HUDEP-2 (cell line): ENCODE measurements at regions not wholly inside any gene's neighbourhood (a gene's known extent, or its start where the extent isn't known, plus 50 kb on each side); places are given as distances from the start of the nearest gene placed in this dataset.

Experiments used
- DNase-seq, 76 experiments: peaks; one replicate each; lab custom pipeline; 2025; ENCODE audit not compliant: unreplicated experiment in 76 of 76; lab: John Stamatoyannopoulos, UW

DNA sequence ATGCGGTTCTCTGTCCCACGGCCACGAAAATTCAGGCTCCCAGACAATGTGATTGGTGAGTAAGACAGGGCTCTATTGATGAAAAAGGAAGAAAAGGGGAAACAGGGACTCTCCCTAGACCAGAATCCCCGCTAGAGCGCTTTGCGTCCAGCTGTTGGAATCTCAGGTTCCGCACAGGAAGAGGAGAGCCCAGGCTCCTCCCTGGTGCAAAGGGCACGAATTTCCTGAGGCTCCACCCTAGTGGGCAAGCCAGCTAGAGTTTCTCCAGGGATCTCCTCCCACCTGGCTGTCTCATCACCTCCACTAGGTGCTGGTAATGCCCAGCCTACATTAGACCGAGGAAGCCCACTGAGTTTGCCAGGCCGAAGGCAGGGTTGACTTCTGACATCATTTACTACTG is 135.9 kb upstream of the SOX4 start:
- no peak for DNase-seq

DNA sequence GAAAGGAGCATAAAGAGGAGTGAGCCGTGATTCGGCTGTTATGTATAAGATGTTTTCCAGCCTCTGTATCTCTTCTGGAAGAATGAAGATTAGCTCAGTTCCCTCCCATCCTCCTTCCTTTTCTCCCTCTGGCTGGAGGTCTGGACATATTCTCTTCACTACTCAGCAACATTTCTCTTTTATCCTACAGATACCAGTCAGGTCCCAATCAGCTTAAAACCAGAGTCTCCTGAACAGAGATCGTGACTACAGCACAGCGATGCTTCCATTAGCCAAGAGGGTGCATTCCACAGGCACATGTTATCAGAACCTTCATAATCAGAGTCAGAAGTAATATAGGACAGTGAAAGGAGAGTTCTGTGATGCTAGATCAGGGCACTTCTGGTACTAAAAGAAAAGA is 133.9 kb upstream of the SOX4 start:
- no peak for DNase-seq

DNA sequence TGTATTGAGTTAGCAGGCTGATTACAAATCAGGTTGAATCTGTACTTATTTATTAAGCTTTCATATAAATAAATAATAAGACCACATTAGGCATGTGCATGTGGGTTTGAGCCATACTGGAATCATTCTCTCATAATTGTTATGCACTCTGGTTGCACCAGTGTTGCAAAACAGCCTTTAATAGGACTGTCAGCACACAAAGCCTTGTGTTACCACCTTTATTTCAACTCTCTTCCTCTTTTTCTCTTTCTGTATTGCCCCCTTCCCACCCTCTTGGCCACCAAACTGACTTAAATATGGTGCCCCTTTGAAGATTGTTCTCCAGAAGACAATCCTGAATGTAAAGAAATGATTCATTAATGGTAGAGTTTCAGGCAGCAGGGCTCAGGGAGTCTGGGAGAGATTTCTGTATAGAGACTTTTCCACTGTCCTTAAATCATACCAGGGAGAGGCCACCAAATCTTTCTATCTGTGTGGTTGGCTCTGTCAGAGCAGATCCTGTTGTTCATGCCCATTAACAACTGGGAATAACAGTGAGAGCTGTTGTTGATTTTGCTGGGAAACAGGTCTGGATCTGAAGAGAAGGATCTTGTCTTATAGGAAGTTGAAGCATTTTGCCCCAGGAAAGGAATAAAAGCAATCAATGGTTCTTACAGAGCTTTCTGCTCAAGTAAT is 131.6 kb upstream of the SOX4 start:
- no peak for DNase-seq

DNA sequence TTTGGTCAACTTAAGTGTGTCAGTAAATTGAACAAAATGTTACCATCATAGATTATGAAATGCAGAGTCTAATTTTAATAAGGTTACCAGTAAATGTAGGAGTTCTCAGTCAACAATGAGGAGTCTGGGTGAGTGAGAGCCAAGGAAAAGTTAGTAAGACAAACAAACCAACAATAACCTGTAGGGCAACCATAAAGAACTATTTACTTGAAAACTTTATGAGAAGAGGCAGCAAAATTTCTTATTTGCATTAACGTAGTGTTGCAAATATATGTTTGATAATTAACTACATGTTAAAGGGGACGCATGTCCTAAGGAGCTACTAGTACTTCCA is 131.1 kb upstream of the SOX4 start:
- DNase-seq, result no peak

DNA sequence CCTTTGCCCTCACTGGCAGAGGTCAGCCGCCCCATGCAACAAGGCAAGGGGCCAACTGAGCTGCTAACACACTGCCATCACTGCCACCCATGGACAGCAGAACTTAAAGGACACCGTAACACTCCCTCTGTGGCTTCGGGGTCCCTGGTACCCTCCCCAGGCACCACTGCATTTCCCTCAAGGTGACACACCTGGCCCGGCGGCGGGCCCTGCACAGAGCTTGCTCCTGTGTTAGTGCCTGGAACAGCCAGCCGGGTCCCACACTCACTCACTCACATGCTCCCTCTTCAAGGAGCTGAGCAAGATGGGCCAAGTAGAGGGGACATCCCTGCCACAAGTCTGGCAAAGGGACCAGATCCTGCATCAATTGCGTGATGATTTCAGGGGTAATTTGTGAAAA is 126.5 kb upstream of the SOX4 start:
- DNase-seq, result no peak

DNA sequence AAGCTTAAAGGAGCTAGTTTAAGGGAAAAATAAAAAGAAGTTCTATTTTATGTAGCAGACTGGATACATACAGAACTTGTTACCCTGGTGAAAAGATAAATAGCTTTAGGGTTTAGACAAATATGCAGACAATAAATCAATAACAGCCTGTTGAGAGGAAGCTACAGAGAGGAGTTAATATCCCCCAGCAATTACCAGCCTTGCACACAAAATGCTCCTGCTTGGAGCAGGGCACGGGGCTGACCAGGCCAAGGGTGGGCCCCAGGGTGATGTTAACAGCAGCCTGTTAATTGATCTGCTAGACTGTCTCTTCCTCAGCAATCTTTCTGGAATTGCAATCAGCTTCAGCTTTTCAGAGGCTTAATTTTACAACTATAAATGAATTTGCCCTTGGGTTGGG is 125.1 kb upstream of the SOX4 start:
- no peak for DNase-seq

DNA sequence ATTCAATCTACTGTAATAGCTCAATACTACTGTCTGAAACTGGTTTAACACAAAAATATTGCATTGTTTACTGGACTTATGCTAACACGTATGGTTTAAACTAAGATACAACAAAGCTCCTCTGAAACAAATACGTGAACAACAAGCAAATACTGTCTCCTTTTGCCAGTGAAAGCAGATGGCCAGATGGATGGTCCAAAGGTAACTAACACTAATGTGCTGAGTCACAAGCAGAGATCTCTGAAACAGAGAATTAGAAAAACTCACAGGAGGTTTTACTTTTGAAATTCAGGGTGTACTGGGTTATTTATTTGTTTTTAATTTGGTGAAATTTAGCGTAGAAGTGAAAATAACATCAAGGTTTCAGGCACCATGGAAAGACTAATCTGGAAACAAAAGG is 124.3 kb upstream of the SOX4 start:
- DNase-seq, result no peak

DNA sequence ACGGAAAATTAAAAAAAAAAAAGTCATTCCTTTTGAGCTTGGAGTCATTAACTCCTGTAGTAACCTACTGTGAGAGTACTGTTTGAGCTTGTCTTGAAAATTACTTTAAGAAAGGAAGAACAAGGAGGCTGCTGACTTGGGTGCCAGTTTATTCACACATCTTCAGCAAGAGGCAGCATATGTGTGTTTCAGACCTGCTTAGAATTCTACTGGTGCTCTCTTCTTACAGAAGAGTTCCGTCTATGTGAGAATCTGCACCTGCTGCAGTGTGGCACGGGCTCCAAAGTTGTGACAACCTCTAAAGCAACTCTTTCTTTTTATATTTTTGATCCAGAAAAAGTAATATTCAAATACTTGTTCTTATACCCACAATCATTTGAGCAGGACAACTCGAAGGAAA is 117.4 kb upstream of the SOX4 start:
- DNase-seq, result no peak

DNA sequence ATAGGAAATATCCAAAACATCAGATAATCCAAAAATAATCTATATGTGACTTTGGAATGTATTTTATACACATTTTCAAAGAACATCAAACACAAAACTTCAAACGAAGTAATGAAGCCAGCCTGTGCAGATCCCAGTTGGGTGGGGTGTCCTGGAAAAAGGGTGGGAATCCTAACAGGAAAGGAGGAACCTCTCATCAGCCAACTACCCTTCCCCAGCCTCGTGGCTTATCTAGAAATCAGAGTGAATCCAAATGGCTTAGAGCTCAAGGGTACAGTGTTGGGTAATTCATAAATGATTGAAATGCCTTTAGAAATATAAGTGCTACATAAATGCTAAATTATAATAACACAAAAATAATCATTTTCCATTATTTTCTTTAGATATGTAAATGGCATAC is 115.1 kb upstream of the SOX4 start:
- DNase-seq, result no peak

DNA sequence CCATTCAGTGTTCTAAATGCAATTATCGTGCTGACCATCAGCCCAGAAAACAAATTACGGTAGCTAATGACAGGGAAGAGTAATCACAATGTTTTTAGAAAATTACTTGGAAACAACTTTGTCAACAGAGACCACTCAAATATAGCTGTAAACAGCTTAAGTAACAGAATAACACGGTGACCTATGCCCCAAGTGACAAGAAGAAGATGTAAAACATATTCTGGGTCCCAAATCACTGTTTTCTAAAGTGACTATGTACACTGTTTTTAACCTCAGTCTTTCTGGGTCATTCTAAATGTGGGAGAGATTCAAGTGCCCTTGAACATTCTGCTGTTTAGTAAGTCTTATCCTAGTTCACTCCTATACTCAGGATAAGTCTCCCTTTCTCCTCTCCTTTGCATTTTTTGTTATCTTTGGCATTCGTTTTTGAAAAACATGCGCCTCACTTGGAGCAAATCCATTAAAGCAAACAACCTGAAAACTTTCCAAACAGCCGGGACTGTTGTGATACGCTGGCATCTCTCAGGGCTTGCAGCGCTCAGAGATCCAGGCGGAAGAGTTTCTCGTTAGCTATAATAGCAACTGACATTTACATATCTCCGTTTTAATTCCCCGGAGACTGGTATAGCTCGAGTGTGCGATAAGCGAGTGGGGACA is 114.5 kb upstream of the SOX4 start:
- DNase-seq, result peak in 1 of 76 experiments; percentile 6

DNA sequence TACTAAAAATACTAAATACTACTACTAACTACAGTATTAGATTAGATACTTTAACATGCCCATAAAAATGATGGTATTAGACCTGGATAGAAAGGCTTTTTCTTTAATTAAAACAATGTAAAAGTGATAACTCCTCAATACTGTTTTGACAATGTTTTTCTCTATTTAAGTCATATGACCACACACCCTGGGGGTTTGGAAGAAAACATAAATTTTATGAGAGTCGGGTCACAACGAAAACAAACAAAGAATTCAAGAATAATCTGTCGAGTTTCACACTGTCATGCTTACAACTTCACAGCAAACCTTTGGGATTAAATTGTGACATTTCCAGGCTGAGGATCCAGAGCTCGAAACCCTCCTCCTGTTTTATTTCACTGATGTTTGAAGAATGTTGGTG is 107.4 kb upstream of the SOX4 start:
- DNase-seq, result no peak

DNA sequence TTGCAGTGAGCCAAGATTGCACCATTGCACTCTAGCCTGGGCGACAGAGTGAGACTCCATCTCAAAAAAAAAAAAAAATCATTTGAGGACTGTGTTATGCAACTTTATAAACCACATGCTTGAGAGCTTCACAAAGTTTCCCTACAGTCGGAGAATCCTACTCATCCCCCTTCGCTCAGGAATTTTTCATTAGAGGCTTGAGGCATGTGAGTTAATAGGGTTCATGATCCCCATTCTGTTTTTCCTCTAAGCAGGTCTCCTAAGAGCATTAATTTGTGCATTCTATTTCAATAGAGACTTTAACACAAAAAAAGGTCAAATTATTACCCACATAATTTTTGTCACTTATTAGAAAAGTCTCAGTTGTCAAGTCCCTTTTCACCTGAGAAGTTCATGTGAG is 103.7 kb upstream of the SOX4 start:
- DNase-seq, result no peak

DNA sequence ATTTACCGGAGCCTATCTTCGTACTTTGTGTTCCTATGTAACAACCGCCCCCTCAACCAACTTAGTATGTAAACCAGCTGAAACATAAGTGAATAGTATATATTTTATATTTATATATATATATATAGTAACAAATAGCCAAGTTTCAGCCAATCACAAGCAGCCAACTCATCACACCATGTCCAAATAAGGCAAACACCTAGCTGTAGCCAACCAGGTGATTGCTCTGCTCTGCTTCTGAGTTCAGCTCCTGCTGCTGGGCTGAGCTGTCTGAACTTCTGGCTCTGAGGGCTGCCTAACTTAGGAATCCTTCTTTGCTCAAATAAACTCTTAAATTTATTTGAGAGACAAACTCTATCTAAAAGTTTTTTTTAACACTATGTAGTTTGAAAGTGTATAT is 101.6 kb upstream of the SOX4 start:
- DNase-seq, result no peak

DNA sequence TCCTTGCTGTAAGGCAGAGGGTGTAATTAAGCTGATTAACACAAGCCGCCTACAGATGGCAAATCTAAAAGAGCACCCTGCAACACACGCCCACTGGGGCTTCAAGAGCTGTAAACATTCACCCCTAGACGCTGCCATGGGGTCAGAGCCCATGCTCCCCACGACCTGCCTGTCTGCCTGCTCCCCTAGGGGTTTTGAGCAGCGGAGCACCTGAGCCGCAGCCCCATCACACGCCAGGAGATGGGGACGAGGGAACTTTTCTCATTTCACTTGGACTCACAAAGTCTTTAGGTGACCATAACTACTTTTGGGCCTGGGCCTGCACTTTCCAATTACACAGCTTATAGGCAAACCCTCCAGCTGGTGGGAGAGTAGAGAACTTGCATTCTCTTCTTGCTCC is 99.0 kb upstream of the SOX4 start:
- no peak for DNase-seq

DNA sequence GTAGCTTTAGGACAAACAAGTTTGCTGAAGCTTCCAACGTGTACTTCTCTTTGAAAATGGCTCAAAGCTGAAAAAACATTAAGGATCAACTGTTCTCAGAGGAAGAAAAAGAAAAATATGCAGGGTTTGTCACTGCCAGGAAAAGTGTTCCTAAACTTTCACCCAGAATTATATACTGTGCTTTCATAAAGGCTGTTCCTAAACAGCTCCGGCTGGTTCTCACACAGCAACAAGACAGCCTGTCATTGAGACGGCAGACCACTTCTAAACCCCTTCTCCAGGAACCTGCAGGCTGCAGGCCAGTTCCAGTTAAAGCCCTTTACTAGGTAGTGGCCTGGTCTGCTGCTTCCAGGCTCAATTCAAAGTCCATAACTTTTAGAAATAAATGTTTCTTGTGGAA is 97.4 kb upstream of the SOX4 start:
- no peak for DNase-seq

DNA sequence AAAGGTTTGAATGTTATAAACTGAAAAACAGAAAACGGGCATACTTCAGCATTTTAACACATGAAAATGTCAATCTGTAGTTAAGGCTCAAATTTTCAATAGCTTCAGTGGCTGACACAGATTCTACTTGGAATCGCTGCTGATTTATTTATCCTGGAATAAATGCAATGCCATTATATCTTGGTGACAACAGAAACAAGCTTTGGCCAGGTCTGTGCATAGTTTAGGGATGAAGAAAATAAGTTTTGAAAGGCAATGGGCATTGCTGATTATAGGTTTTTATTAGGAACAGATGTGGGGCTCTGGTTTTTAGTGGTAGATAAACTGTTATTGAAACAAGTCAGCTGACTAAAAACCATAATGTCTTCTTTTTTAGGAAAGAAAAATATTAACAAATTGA is 96.8 kb upstream of the SOX4 start:
- DNase-seq, result no peak

DNA sequence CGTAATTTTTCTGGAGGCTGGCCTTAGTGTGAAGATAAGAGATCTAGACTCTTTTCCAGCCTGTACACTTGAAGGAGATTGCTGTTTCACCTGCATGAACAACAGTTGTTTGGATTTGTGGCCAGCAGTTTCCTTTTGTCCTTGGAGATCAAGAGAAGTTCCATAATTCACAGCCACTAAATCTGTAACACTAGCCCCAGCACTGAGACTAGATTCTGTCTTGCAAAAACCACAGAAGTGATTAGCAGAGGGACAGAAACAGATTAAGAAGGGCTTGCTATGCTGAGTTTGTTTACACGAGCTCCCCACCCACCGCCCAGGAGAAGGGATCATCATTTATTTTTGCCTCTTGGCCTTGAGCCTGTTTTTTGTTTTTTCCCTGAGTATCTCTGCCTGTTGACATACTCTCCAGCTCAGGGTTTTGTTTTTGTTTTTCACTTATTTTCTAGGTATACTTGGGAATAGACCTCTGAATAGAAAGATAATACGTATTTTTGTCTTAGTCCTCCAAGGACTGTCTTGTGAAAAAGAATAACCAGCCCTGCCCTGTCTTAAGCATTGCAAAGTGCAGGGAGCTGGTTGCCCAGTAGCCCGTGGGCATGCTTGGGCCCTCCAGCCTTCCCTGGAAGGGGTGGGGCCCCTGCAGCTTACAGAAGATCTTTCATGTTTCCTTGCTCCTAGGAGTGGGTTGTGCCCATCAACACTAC is 93.1 kb upstream of the SOX4 start:
- DNase-seq, result no peak

DNA sequence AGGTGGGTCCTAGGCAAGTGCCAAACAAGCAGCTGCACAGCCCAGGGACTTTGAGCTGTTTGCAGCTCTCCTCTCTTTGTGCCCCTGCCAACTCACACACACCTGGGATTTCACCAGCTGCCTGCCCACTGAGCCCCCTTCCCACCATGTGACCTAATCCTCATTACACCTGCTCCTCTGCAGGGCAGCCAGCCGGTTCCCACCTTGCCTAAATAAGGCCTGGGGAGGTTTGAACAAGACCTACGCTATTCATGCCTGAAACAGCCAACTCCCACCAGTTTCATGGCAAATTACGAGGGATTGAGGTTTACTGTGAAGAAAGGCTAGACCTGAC is 92.6 kb upstream of the SOX4 start:
- no peak for DNase-seq

DNA sequence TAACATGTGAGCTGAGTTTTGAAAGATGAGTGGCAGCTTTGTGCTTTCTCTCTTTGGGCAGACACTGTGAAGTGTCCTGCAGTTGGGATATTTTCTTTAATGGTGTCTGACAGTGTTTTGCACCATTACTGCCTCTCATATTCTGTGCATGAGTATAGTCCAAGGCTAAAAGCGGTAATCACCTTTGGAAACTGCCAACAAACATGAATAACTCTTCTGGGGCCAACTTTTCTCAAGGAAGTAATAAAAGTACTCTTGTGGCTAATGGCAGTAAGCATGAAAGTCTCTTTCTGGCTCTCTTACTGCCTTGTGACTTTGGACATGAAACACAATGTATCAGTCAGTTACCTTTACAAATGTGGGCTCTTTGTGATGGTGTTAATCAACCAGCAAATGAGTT is 91.7 kb upstream of the SOX4 start:
- no peak for DNase-seq

DNA sequence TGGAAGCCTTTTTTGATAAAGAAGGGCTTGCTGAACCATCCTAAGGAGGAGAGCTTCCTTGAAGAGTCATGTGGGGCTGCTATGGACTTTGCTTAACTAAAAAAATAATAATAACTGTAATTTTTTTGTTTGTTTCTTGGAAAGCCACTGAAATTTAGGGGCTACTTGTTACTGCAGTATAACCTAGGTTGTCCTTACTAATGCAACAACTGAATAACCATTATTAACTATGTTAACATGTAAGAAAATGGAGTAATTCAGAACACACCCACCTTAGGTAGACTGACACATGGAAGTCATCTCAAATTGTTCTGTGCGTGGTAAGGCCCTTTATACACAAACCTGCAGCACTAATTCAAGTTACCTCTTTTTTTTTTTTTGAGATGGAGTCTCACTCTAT is 90.9 kb upstream of the SOX4 start:
- no peak for DNase-seq

DNA sequence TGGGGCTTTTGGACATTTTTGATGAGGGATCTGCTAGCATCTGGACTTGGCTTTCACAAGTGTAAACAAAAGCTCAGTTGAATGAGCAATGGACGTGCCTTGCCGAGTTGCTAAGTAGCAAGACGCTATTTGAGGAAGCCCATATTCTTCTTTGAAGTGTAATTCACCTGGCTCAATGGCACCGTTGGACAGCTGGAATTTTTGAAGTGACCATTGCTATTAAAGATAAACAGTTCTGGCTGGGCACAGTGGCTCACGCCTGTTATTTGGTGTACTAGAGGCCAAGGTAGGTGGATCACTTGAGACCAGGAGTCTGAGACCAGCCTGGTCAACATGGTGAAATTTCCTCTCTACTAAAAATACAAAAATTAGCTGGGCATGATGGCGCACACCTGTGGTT is 88.8 kb upstream of the SOX4 start:
- DNase-seq, result no peak

DNA sequence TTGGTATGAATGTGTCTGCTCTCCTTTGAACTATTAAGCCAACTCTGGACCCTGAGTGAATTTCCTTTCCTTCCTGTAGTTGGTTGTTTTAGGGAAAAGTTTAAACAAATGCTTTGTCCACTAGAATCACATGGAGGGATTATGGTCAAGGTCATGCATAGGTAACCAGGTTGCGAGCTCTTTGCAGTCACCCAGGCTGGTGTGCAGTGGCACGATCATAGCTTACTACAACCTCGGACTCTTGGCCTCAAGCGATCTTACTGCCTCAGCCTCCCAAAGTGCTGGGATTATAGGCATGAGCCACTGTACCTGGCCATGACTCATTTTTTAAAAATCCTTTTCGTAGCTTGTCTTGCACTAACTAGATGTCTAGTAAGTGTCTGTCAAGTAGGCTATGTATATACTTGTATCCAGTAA is 88.0 kb upstream of the SOX4 start:
- DNase-seq, result no peak

DNA sequence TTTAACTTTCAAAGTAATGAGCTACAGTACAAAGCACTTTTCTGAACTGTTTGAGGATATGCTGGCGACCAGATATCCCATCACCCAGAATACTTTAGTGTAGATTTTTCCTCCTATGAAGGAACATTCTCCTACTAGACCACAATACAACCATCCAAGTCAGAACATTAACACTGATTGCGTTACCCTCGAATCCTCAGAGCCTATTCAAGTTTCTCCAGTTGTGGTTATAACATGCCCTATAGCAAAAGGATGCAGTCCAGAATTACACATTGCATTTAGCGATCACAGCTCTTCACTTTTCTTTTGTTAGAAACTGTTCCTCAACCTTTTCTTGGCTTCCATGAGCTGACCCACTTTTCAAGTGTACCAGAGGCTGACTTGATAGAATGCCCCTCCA is 87.4 kb upstream of the SOX4 start:
- DNase-seq, result no peak
